ENCODE measurements at regions not wholly inside any gene's neighbourhood (a gene's known extent, or its start where the extent isn't known, plus 50 kb on each side); places are given as distances from the start of the nearest gene placed in this dataset.
A peak's percentile ranks its signal among the peaks of the same experiment; 100 is the strongest.
"Not testable (repeated sequence)": the region's sequence is repeated elsewhere in the genome, so short reads cannot be mapped to it uniquely, and the experiment has no call there.

GRCh38 chr15:26001201-26001600, 138.1 kb upstream of the ATP10A start:
- DNase-seq (ENCODE audit: low read depth) = no peak
- no peak for TF ChIP-seq CTCF (conservative IDR thresholded peaks at IDR 0.05; ENCODE audit: low read depth, low read length)
- H3K4me3 ChIP-seq (ENCODE audit: low read depth, low read length) = no peak overlapping the region

GRCh38 chr15:25993506-25993905, 130.4 kb upstream of the ATP10A start:
- DNase-seq (ENCODE audit: low read depth) = no peak
- no peak overlapping the region for H3K4me3 ChIP-seq (ENCODE audit: low read depth, low read length)
- TF ChIP-seq CTCF (conservative IDR thresholded peaks at IDR 0.05; ENCODE audit: low read depth, low read length) = no peak

GRCh38 chr15:25990220-25990619, 127.1 kb upstream of the ATP10A start:
- no peak for DNase-seq (ENCODE audit: low read depth)
- TF ChIP-seq CTCF (conservative IDR thresholded peaks at IDR 0.05; ENCODE audit: low read depth, low read length) = no peak
- no peak overlapping the region for H3K4me3 ChIP-seq (ENCODE audit: low read depth, low read length)

GRCh38 chr15:25989327-25989726, 126.2 kb upstream of the ATP10A start:
- peak; percentile 7 for TF ChIP-seq CTCF (conservative IDR thresholded peaks at IDR 0.05; ENCODE audit: low read depth, low read length)
- no peak overlapping the region for H3K4me3 ChIP-seq (ENCODE audit: low read depth, low read length)
- DNase-seq (ENCODE audit: low read depth) = no peak

- H3K4me3 ChIP-seq (ENCODE audit: low read depth, low read length); DNase-seq (ENCODE audit: low read depth): not testable (repeated sequence)
Observed at GRCh38 chr15:25988716-25989115, 125.6 kb upstream of the ATP10A start.

- no peak for DNase-seq (ENCODE audit: low read depth)
- no peak for TF ChIP-seq CTCF (conservative IDR thresholded peaks at IDR 0.05; ENCODE audit: low read depth, low read length)
- no peak overlapping the region for H3K4me3 ChIP-seq (ENCODE audit: low read depth, low read length)
Observed at GRCh38 chr15:25987638-25988037, 124.5 kb upstream of the ATP10A start.

- no peak for DNase-seq (ENCODE audit: low read depth)
- no peak overlapping the region for H3K4me3 ChIP-seq (ENCODE audit: low read depth, low read length)
- no peak for TF ChIP-seq CTCF (conservative IDR thresholded peaks at IDR 0.05; ENCODE audit: low read depth, low read length)
Observed at GRCh38 chr15:25985165-25985564, 122.0 kb upstream of the ATP10A start.

GRCh38 chr15:25982736-25983135, 119.6 kb upstream of the ATP10A start:
- DNase-seq (ENCODE audit: low read depth) = no peak
- TF ChIP-seq CTCF (conservative IDR thresholded peaks at IDR 0.05; ENCODE audit: low read depth, low read length) = no peak
- no peak overlapping the region for H3K4me3 ChIP-seq (ENCODE audit: low read depth, low read length)

Measured in epithelial cell of proximal tubule (primary cell).